IMR-90 (cell line): ENCODE measurements at regions not wholly inside any gene's neighbourhood (a gene's known extent, or its start where the extent isn't known, plus 50 kb on each side); places are given as distances from the start of the nearest gene placed in this dataset.

Experiments used
- ATAC-seq: fragments of 200-7000 bp; cut with Tn5 transposase; 2 replicates; pipeline ENCODE4 v1.9.1; 2020; ENCODE audit warnings: low read depth, mild to moderate bottlenecking, moderate library complexity
- BruUV-seq: library from RNA; stranded (reverse); fragments of 400-500 nt; replicated peaks from 2 replicates; lab custom pipeline; 2021; lab: Mats Ljungman, UMichigan
- CTCF ChIA-PET: fragments of 300-600 bp; formaldehyde crosslinking; extraction: SDS; loops from one replicate; lab custom pipeline; 2021; ENCODE audit warnings: antibody characterized with exemption; lab: Yijun Ruan, JAX
- POLR2A ChIA-PET: fragments of 300-600 bp; sonication (Branson Sonifier 250); formaldehyde crosslinking; loops from one replicate; lab custom pipeline; 2022; ENCODE audit warnings: antibody characterized with exemption; ENCODE audit not compliant: unreplicated experiment; lab: Charles Lee
- DNase-seq: peaks from one replicate; pipeline ENCODE4 v3.0.0; 2013
- H2AFZ ChIP-seq: replicated peaks from 2 replicates; pipeline ENCODE3; 2013; ENCODE audit warnings: low read length, mild to moderate bottlenecking; ENCODE audit not compliant: poor library complexity
- H2AK5ac ChIP-seq: 2 replicates; pipeline ENCODE4 v1.6.1; 2013; ENCODE audit warnings: low read depth, low read length, inconsistent platforms
- H2AK9ac ChIP-seq: replicated peaks from 2 replicates; pipeline ENCODE3; 2013; ENCODE audit warnings: mild to moderate bottlenecking, low read depth, low read length, moderate library complexity; ENCODE audit not compliant: poor library complexity
- H2BK120ac ChIP-seq: 2 replicates; pipeline ENCODE4 v1.6.1; 2013; ENCODE audit warnings: low read depth, low read length, inconsistent platforms
- H2BK15ac ChIP-seq: 3 replicates; pipeline ENCODE4 v1.6.1; 2013; ENCODE audit warnings: low read depth, low read length, inconsistent platforms
- H2BK20ac ChIP-seq: 2 replicates; pipeline ENCODE4 v1.6.1; 2013; ENCODE audit warnings: low read depth, mild to moderate bottlenecking, inconsistent platforms, low read length, moderate library complexity
- H2BK5ac ChIP-seq: 2 replicates; pipeline ENCODE4 v1.6.1; 2013; ENCODE audit warnings: mild to moderate bottlenecking, low read depth, low read length, inconsistent platforms; ENCODE audit not compliant: poor library complexity, severe bottlenecking
- H3K14ac ChIP-seq: replicated peaks from 2 replicates; pipeline ENCODE4 v1.6.1; 2013; ENCODE audit warnings: low read depth, low read length, inconsistent platforms
- H3K18ac ChIP-seq: 2 replicates; pipeline ENCODE4 v1.6.1; 2013; ENCODE audit warnings: low read depth, low read length, control low read depth
- H3K23ac ChIP-seq: 2 replicates; pipeline ENCODE4 v1.6.1; 2013; ENCODE audit warnings: low read depth, low read length, inconsistent platforms
- H3K27ac ChIP-seq: 2 replicates; pipeline ENCODE4 v1.5.1; 2013; ENCODE audit warnings: mild to moderate bottlenecking, control low read depth, low read length; ENCODE audit not compliant: insufficient read depth
- H3K27me3 ChIP-seq: 2 replicates; pipeline ENCODE4 v1.6.1; 2013; ENCODE audit warnings: low read length; ENCODE audit not compliant: control insufficient read depth, insufficient read depth
- H3K36me3 ChIP-seq: 2 replicates; pipeline ENCODE4 v1.6.1; 2013; ENCODE audit warnings: low read length, mixed read lengths; ENCODE audit not compliant: control insufficient read depth, insufficient read depth
- H3K4ac ChIP-seq: 2 replicates; pipeline ENCODE4 v1.6.1; 2013; ENCODE audit warnings: low read depth, low read length, inconsistent platforms
- H3K4me1 ChIP-seq: 2 replicates; pipeline ENCODE4 v1.6.1; 2013; ENCODE audit warnings: low read length, mixed read lengths; ENCODE audit not compliant: control insufficient read depth, insufficient read depth
- H3K4me2 ChIP-seq: 2 replicates; pipeline ENCODE4 v1.6.1; 2013; ENCODE audit warnings: low read depth, mild to moderate bottlenecking, control low read depth, low read length, moderate library complexity
- H3K4me3 ChIP-seq: 2 replicates; pipeline ENCODE4 v1.5.1; 2013; ENCODE audit warnings: low read depth, mild to moderate bottlenecking, control low read depth, low read length, moderate library complexity; ENCODE audit not compliant: insufficient read depth
- H3K56ac ChIP-seq: 2 replicates; pipeline ENCODE4 v1.6.1; 2013; ENCODE audit warnings: low read length, inconsistent platforms; ENCODE audit not compliant: insufficient read depth; ENCODE audit errors: extremely low read depth
- H3K79me1 ChIP-seq, 2 experiments: 2 replicates each; pipeline ENCODE4 v1.6.1; 2013; ENCODE audit warnings: low read length in 2 of 2, inconsistent platforms in 1 of 2, low read depth in 1 of 2
- H3K9ac ChIP-seq: 2 replicates; pipeline ENCODE4 v1.6.1; 2013; ENCODE audit warnings: low read depth, low read length, control low read depth
- H3K9me1 ChIP-seq: 2 replicates; pipeline ENCODE4 v1.6.1; 2013; ENCODE audit warnings: low read length, inconsistent platforms; ENCODE audit not compliant: insufficient read depth
- H3K9me3 ChIP-seq: 2 replicates; pipeline ENCODE4 v1.6.1; 2013; ENCODE audit warnings: low read length; ENCODE audit not compliant: control insufficient read depth, insufficient read depth
- H4K20me1 ChIP-seq: 2 replicates; pipeline ENCODE4 v1.6.1; 2013; ENCODE audit warnings: low read length, inconsistent platforms; ENCODE audit not compliant: insufficient read depth
- H4K5ac ChIP-seq: 2 replicates; pipeline ENCODE4 v1.6.1; 2013; ENCODE audit warnings: mild to moderate bottlenecking, low read depth, low read length, control low read depth
- H4K8ac ChIP-seq, 2 experiments: 2 replicates each; pipeline ENCODE4 v1.6.1; 2013; ENCODE audit warnings: low read depth in 2 of 2, low read length in 2 of 2, control low read depth in 1 of 2, inconsistent platforms in 1 of 2
- H4K91ac ChIP-seq: 2 replicates; pipeline ENCODE4 v1.6.1; 2013; ENCODE audit warnings: low read depth, low read length, inconsistent platforms; ENCODE audit not compliant: insufficient read depth
- CEBPB ChIP-seq: IDR thresholded peaks from 2 replicates; pipeline ENCODE4 v1.6.1; 2012; ENCODE audit warnings: low read depth, low read length, improper control_type of control experiment
- CHD1 ChIP-seq: IDR thresholded peaks from 2 replicates; pipeline ENCODE4 v1.6.1; 2012; ENCODE audit warnings: low read depth, low read length, improper control_type of control experiment
- MAFK ChIP-seq: IDR thresholded peaks from 2 replicates; pipeline ENCODE4 v1.6.1; 2012; ENCODE audit warnings: low read depth, low read length, improper control_type of control experiment
- RAD21 ChIP-seq: IDR thresholded peaks from 2 replicates; pipeline ENCODE4 v1.6.1; 2012; ENCODE audit warnings: low read length, improper control_type of control experiment
- RFX5 ChIP-seq: IDR thresholded peaks from 2 replicates; pipeline ENCODE4 v1.8.0; 2012; ENCODE audit warnings: low read depth, mild to moderate bottlenecking, low read length, moderate library complexity
- WGBS, 2 experiments: methylation state at CpG; one replicate each; pipeline versions ENCODE4 v1.1.5 to v1.1.7; 2013; ENCODE audit warnings: missing lambda C conversion rate in 2 of 2; ENCODE audit not compliant: insufficient read length in 1 of 2; ENCODE audit errors: extremely low coverage in 2 of 2; 5-methylcytosine and 5-hydroxymethylcytosine counted together
- dilution Hi-C: fragments of 300-500 bp; cut with HindIII; formaldehyde crosslinking; loops from one replicate; pipeline ENCODE4 v1.14.3; 2018; ENCODE audit warnings: low sequenced_read_pairs; ENCODE audit not compliant: unreplicated experiment
- in situ Hi-C: fragments of 300-500 bp; cut with MboI; formaldehyde crosslinking; loops from 3 replicates; pipeline ENCODE4 v1.14.3; 2019; ENCODE audit warnings: low sequenced_read_pairs, inconsistent platforms, mixed read lengths
- intact Hi-C: fragments of 100-400 bp; cut with micrococcal nuclease; formaldehyde crosslinking; loops from 2 replicates; pipeline ENCODE4 v1.10.0; 2022
- TF ChIP-seq, protein P1 (sequence below): fragments of 150-350 bp; IDR thresholded peaks from 2 replicates; pipeline ENCODE4 v1.6.1; 2016; ENCODE audit warnings: low read depth, mild to moderate bottlenecking, low read length, moderate library complexity, borderline replicate concordance

DNA sequence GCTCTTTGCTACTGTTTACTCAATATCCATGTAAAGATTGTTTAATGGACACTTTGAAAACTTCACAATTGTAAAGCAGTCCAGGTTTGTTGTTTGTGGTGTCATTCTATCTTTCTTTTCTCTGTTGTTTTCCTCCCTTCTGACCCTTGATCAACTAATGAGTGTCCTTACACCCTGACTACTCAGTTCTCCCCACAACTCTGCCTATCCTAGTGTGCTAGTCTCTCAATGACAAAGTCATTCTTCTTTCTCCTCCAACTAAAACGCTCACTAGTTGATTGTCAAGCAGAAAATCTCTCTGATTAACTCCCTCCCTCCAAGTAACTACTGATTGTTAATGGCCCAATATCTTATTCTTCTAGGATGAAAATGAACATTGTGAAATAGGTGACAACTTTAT lies 148.5 kb upstream of the FBXO33 start:
- no peak overlapping the region for H2BK5ac ChIP-seq
- dilution Hi-C loops, result no loop called here

More for the DNA sequence above, 148.5 kb upstream of the FBXO33 start:
- intact Hi-C loops, result no loop called here
- Histone ChIP-seq H3K9ac (no peak overlapping the region), H3K4me2 (no peak overlapping the region), H3K4me1 (no peaks in the 10 kb centered on the region), H3K18ac (no peak overlapping the region), H4K91ac (no peak overlapping the region), H2AK9ac (no peak overlapping the region), H3K4me3 (no peak overlapping the region), H2AK5ac (no peak overlapping the region), H3K79me1 (no peaks in the 10 kb centered on the region), H3K14ac (no peak overlapping the region), H3K23ac (no peak overlapping the region), H2AFZ (no peak overlapping the region), H2BK120ac (no peak overlapping the region), H3K56ac (no peak overlapping the region), H2BK15ac (no peak overlapping the region), H3K9me1 (no peaks in the 10 kb centered on the region), H3K36me3 (no peaks in the 10 kb centered on the region), H3K4ac (no peak overlapping the region), H2BK20ac (no peak overlapping the region), H3K9me3 (peaks cover 9% of the 10 kb centered on the region), H3K27me3 (no peaks in the 10 kb centered on the region), H4K20me1 (no peaks in the 10 kb centered on the region), H4K5ac (no peak overlapping the region), H3K27ac (no peak overlapping the region), H4K8ac (no peak overlapping the region)
- ChIA-PET CTCF (no interaction called here), POLR2A (no interaction called here)
- TF ChIP-seq, protein P1, sequence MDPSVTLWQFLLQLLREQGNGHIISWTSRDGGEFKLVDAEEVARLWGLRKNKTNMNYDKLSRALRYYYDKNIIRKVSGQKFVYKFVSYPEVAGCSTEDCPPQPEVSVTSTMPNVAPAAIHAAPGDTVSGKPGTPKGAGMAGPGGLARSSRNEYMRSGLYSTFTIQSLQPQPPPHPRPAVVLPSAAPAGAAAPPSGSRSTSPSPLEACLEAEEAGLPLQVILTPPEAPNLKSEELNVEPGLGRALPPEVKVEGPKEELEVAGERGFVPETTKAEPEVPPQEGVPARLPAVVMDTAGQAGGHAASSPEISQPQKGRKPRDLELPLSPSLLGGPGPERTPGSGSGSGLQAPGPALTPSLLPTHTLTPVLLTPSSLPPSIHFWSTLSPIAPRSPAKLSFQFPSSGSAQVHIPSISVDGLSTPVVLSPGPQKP, result no peak
- TF ChIP-seq RAD21 (no peak), MAFK (no peak), RFX5 (no peak), CHD1 (no peak), CEBPB (0 out of 2 replicates have a peak, but pooled peaks have one; percentile 10)
- no TSS peak for BruUV-seq
- in situ Hi-C loops, result no loop called here
- no CpG with 5 or more reads among the region's 1 CpG for WGBS, 2 experiments
- DNase-seq, result no peak
- ATAC-seq, result no peak
